AG10803 (cell line): ENCODE measurements at regions not wholly inside any gene's neighbourhood (a gene's known extent, or its start where the extent isn't known, plus 50 kb on each side); places are given as distances from the start of the nearest gene placed in this dataset.

ENCODE experiments used
- DNase-seq: peaks from one replicate; pipeline ENCODE4 v3.0.0; 2010; ENCODE audit warnings: low read depth
- H3K4me3 ChIP-seq: 2 replicates; pipeline ENCODE4 v1.5.1; 2011; ENCODE audit warnings: mild to moderate bottlenecking, low read length, control low read depth
- CTCF ChIP-seq: conservative IDR thresholded peaks from 2 replicates; pipeline ENCODE4 v1.5.1; 2011; ENCODE audit warnings: mild to moderate bottlenecking, low read length, control low read depth, inconsistent platforms

- no peak overlapping the region for H3K4me3 ChIP-seq
- no peak for DNase-seq
- TF ChIP-seq CTCF, result no peak
These were observed 258.3 kb downstream of the CYRIA start for GRCh38 chr2:16407358-16407757.

- no peak for TF ChIP-seq CTCF
- H3K4me3 ChIP-seq, result no peak overlapping the region
- DNase-seq, result no peak
These were observed 258.9 kb downstream of the CYRIA start for GRCh38 chr2:16406496-16407289.

- no peak for DNase-seq
- H3K4me3 ChIP-seq, result no peak overlapping the region
- TF ChIP-seq CTCF, result no peak
These were observed 260.1 kb downstream of the CYRIA start for GRCh38 chr2:16405551-16405950.

- no peak for DNase-seq
These were observed 260.9 kb downstream of the CYRIA start for GRCh38 chr2:16404551-16405300.

GRCh38 chr2:16404146-16404545 lies 261.5 kb downstream of the CYRIA start:
- H3K4me3 ChIP-seq, result no peak overlapping the region
- no peak for TF ChIP-seq CTCF
- DNase-seq, result no peak

More at GRCh38 chr2:16404551-16405300, 260.9 kb downstream of the CYRIA start:
- H3K4me3 ChIP-seq, result no peak overlapping the region
- TF ChIP-seq CTCF, result no peak

- no peak for TF ChIP-seq CTCF
These were observed 262.7 kb downstream of the CYRIA start for GRCh38 chr2:16402891-16403290.

More at GRCh38 chr2:16402891-16403290, 262.7 kb downstream of the CYRIA start:
- DNase-seq, result no peak
- no peak overlapping the region for H3K4me3 ChIP-seq
